IPS DF 19.7 (cell line): ENCODE measurements at regions not wholly inside any gene's neighbourhood (a gene's known extent, or its start where the extent isn't known, plus 50 kb on each side); places are given as distances from the start of the nearest gene placed in this dataset.

ENCODE experiments used
- DNase-seq: peaks from one replicate; pipeline ENCODE4 v3.0.0-alpha.2; 2013; ENCODE audit warnings: low read depth, low spot score

GRCh38 chr1:34603594-34603993 is 151.3 kb upstream of the GJB5 start:
- DNase-seq, result no peak

DNA sequence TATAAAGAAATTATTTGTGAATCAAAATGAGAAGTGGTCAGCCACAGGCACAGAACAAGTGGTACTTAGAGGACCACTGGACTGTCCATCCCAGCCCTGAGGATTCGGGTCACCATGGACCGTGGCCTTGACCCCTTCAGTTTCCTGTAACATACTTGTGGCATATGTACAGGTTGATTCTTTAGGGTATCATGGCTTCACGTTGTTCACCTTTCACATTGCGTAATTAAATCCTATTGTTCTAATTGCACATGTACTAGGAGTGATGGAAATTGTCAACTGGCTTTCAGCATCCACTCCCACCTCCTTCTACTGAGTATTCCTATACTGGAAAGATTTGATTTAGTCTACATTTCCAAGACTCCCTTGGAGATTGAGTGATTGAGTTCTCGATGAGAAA is 148.3 kb upstream of the GJB5 start:
- DNase-seq, result no peak

DNA sequence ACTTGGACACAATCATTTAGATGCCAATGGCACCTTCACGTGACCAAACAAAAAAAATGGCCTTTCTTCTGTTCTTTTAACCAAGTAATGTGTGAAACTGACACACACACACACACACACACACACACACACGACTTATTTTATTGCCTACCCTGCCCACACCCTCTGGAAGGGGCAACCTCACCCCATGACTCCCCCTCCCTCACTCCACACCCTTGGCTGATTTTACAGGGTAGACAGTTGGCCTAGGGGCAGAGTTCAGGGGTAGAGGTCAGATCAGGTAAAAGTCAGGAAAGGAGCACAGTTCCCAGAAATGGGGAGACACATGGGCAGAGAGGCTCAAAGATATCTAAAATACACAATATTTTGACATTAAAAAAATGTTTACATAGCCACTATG is 144.8 kb upstream of the GJB5 start:
- no peak for DNase-seq

DNA sequence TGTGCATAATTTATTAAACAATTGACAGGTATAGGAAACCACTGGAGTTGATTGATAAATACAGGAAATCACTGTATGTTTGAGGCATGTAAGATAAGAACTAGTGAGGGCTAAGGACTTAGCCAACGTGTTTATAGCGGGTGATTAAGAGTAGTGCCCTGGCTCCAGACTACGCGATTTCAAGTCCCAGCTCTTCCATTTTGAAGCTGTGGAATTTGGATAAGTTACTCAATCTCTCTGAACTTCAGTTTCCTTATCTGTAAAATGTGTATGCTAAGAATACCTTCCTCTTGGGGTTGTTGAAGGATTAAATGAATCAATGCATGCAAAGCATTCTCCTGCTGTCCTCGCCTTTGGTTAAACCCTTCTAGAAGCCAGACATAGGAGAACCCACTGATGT is 143.3 kb upstream of the GJB5 start:
- DNase-seq, result no peak

- no peak for DNase-seq
These were observed 142.6 kb upstream of the GJB5 start for GRCh38 chr1:34612091-34612827.

GRCh38 chr1:34617321-34618118 is 137.3 kb upstream of the GJB5 start:
- DNase-seq, result no peak

GRCh38 chr1:34618381-34618780 is 136.5 kb upstream of the GJB5 start:
- DNase-seq, result no peak

DNA sequence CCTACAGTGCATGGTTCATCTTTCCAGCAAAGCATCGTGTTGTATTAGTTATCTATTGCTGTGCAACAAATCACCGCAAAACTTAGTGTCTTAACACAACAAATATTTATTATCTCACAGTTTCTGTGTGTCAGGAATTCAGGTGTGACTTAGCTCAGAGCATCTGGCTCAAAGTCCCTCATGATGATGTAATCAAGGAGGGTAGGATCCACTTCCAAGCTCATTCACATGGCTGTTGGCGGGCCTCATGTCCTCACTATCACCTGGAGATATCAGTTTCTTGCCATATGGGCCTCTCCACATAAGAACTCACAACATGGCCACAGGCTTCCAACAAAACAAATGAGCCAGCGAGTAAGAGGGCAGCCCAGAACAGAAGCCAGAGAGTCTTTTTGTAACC is 135.6 kb upstream of the GJB5 start:
- no peak for DNase-seq

DNA sequence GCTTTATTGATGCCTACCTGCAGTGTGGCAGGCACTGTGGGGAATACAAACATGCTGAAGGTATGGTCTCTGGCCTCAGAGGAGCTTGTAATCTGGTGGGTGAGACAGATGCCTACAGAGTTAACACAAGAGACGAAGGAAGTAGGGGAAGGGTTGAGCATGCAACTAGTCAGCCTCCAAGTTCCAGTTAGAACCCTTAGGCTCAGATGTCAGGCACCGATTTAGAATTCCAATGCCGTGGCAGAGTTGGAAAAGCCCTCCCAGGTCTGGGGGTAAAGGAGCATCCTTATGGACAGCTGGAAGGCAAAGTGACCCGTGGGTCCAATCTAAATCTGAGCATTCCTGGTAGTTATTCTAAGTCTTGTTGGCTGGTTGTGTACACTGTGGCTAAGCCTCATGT is 132.9 kb upstream of the GJB5 start:
- no peak for DNase-seq

DNA sequence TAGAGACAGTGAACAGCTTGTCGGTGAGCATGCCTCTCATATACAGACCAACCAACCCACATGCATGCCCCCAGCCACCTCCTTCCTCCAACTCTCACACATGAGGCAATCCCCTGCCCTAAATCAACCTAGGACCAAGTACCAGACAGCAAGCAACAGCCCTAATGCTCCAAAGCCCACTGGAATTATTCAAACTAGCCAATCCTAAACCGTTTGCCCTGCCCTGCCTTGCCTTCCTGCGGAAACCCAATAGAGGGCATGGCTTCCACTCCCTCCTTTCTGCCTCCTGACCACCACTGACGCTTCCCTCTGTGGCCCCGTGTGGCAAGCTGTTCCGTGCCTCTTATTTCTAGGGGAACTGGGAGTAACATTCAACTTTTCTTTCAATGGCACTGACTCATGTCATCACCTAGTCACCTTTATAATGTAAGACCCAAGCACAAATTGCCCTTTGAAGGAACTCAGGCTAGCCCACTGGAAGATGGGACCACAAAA is 129.3 kb upstream of the GJB5 start:
- no peak for DNase-seq

GRCh38 chr1:34627465-34628240 is 127.2 kb upstream of the GJB5 start:
- DNase-seq, result no peak

GRCh38 chr1:34631126-34631525 is 123.7 kb upstream of the GJB5 start:
- DNase-seq, result no peak

- DNase-seq, result no peak
These were observed 115.1 kb upstream of the GJB5 start for GRCh38 chr1:34639701-34640100.

- DNase-seq, result no peak
These were observed 114.0 kb upstream of the GJB5 start for GRCh38 chr1:34640654-34641401.

- no peak for DNase-seq
These were observed 112.2 kb upstream of the GJB5 start for GRCh38 chr1:34642679-34643078.

- no peak for DNase-seq
These were observed 109.6 kb upstream of the GJB5 start for GRCh38 chr1:34645109-34645688.

DNA sequence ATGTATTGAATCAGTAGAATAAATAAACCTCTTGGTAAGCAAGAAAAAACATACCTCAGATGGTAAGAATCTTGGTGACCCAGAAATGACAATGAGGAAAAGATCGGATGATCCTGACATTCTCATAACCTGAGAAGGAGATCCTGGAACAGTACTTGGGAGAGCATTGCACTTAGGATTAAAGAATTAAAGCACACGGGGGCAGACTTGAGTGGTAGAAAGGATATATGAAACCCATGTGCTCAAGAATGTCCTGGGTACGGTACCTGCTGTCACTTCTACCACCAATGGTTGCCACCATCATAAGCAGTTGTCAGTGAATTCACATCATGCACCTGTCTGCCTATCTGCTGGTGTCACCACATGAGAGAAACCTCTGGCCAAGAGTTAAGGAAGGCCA is 108.9 kb upstream of the GJB5 start:
- DNase-seq, result no peak

- DNase-seq, result no peak
These were observed 106.3 kb upstream of the GJB5 start for GRCh38 chr1:34648501-34648900.

DNA sequence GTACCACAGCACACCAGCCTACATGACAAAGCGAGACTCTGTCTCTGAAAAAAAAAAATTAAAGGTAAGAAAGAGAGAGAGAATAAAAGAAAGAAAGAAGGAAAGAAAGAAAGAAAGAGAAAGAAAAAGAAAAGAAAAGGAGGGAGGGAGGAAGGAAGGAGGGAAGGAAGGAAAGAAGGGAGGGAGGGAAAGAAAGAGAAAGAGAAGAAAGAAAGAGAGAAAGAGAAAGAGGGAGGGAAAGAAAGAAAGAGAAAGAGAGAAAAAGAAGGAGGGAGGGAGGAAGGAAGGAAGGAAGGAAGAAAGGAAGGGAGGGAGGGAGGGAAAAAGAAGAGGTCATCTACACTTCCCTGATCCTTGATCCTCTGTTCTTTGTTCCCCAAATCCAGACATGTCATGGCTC is 104.8 kb upstream of the GJB5 start:
- no peak for DNase-seq

GRCh38 chr1:34650800-34651199 is 104.0 kb upstream of the GJB5 start:
- no peak for DNase-seq

DNA sequence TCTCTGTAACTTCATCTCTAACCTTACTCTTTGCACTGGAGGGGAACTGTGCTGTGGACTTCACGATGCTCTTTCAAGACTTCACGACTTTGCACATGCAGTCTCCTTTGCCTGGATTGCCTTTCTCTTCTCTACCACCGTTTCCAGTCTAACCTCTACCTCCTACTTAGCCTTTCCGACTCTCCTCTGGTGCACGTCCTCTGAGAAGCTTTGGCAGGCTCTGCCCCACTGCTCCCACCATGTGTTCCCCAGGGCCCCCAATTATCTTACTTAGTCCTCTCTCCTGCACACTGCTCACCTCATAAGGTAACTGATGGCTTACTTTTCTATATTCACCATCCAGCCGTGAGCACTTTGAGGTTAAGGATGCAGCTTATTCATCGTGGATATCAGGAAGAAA is 101.7 kb upstream of the GJB5 start:
- no peak for DNase-seq
